HG02970 (cell line): ENCODE measurements at regions not wholly inside any gene's neighbourhood (a gene's known extent, or its start where the extent isn't known, plus 50 kb on each side); places are given as distances from the start of the nearest gene placed in this dataset.

Experiments used
- ATAC-seq: cut with Tn5 transposase; IDR thresholded peaks from one replicate; pipeline ENCODE4 v1.9.1; 2021; ENCODE audit warnings: mild to moderate bottlenecking, moderate library complexity, moderate number of reproducible peaks; ENCODE audit not compliant: unreplicated experiment, low FRiP score

DNA sequence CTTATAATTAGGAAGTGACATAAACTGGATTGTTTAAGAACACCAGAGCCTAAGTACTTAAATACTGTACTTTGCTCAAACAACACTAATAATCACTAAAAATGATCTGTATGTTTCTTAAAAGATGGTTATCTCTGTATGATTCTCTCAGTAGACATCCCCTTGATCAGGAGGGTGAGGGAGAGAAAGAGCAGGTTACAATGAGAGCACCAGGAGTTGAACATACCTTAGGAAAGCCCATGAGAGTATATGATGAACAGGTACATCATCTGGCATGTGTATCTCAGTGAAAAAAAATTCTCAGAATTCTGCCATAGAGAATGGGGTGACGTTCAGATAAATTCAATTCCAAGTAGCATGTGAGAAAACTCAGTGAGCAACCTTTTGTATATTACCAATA lies 59.9 kb upstream of the IL2 start:
- ATAC-seq: no peak

GRCh38 chr4:122514671-122515070 lies 58.1 kb upstream of the IL2 start:
- ATAC-seq: no peak

DNA sequence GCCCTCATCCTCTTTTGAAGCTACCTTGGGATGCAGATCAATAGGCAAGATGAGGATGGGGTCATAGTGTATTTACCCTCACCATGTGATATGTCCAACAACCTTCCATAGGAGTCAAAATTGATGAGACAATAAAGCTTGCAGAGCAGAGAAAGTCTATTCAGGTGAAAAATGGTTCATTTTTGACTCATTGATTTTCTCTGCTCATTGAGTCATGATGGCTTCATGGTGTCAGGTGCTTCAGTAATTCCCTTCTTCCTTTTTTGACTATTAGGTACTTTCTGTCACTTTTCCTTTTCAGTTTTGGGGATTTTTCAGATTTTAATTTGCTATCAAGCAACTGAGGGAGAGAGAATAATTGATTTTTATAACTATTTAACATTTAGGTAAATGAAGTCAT lies 55.9 kb upstream of the IL2 start:
- no peak for ATAC-seq

GRCh38 chr4:122508083-122508482 lies 51.6 kb upstream of the IL2 start:
- ATAC-seq: no peak
